ENCODE measurements at regions not wholly inside any gene's neighbourhood (a gene's known extent, or its start where the extent isn't known, plus 50 kb on each side); places are given as distances from the start of the nearest gene placed in this dataset.

DNA sequence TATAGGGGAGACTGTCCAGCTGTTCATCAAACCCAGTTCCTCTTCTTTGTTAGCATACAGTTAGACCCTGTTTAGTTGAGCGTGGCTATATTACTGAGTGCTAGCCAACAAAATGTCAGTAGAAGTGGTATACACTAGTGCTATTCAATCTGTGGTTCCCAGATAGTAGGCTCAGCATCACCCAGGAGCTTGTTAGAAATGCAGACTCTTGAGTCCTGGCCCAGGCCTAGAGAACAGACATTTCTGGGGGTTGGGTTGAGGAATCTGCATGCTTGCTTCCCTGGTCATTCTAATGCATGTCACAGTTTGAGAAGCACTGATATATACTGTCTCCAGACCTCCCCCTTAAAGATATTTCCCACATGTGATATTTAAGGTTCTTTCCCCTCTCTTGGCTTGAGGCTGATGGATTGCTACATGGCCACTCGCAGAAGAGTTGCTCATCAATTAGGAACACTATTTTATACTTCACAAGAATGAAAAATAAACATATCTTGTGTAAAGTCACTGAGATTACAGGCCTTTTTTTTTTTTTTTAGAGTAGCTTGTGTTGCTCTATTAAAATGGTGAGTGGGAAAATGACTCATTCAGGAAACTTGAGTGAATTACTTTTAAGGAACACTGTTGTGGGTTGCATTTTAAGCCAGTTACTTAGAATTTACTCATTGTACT, 289.0 kb downstream of the STIM2 start:
- DNase-seq (ENCODE audit: extremely low read depth, insufficient read length) = no peak
- H3K36me3 ChIP-seq (ENCODE audit: control insufficient read depth, insufficient read depth, low read length) = no peaks in the 10 kb centered on the region
- H3K27me3 ChIP-seq (replicated peaks; ENCODE audit: control insufficient read depth, insufficient read depth, low read length) = no peaks in the 10 kb centered on the region
- no peak overlapping the region for H3K4me3 ChIP-seq (replicated peaks; ENCODE audit: low read depth, low read length)
- no peak for TF ChIP-seq CTCF (IDR thresholded peaks at IDR 0.05; ENCODE audit: insufficient read depth, low read length, poor library complexity, severe bottlenecking)

DNA sequence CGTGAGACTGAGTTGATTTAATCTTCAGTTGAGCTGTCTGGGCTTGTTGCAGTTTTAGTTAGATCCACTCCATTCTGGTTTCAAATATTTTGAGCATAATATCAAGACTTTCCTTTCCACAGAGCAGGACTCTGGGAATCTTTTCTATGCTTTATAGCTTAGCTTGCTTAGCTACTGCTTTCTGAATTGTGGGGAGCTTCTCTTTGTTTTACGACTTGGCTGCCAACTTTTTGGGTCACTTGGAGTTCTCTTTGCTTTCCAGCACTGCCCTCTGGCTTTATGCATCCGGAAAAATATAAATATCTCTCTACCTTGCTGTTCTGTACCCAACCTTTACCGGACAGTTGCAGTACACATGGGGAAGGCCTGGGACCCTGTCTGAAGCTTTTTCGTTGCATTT, 292.1 kb downstream of the STIM2 start:
- Histone ChIP-seq H3K36me3 (ENCODE audit: control insufficient read depth, insufficient read depth, low read length) (no peaks in the 10 kb centered on the region), H3K27me3 (replicated peaks; ENCODE audit: control insufficient read depth, insufficient read depth, low read length) (no peaks in the 10 kb centered on the region), H3K4me3 (replicated peaks; ENCODE audit: low read depth, low read length) (no peak overlapping the region)
- TF ChIP-seq CTCF (IDR thresholded peaks at IDR 0.05; ENCODE audit: insufficient read depth, low read length, poor library complexity, severe bottlenecking) = no peak
- no peak for DNase-seq (ENCODE audit: extremely low read depth, insufficient read length)

- Histone ChIP-seq H3K4me3 (replicated peaks; ENCODE audit: low read depth, low read length) (no peak overlapping the region), H3K36me3 (ENCODE audit: control insufficient read depth, insufficient read depth, low read length) (no peaks in the 10 kb centered on the region), H3K27me3 (replicated peaks; ENCODE audit: control insufficient read depth, insufficient read depth, low read length) (no peaks in the 10 kb centered on the region)
- no peak for DNase-seq (ENCODE audit: extremely low read depth, insufficient read length)
- no peak for TF ChIP-seq CTCF (IDR thresholded peaks at IDR 0.05; ENCODE audit: insufficient read depth, low read length, poor library complexity, severe bottlenecking)
Measured at GRCh38 chr4:27154706-27155105, 294.1 kb downstream of the STIM2 start.

DNA sequence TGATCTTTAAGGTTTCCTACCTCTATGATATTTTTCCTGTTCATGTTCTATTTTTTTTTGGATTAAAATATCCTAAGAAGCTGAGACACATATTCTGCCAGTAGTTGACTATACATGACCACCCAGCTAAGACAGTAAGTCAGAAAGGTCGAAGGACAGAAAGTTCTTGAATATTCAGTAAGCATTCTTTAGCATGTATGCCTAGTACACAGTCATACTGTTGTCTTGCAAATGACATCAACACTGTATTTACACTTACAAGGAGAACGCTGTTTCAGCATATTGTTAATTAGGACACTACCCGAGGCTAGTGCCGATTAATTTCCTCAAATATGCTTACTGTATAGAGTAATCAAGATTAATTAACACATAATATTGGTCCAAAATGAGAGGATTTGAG, 300.6 kb downstream of the STIM2 start:
- H3K27me3 ChIP-seq (replicated peaks; ENCODE audit: control insufficient read depth, insufficient read depth, low read length) = no peaks in the 10 kb centered on the region
- no peak for TF ChIP-seq CTCF (IDR thresholded peaks at IDR 0.05; ENCODE audit: insufficient read depth, low read length, poor library complexity, severe bottlenecking)
- DNase-seq (ENCODE audit: extremely low read depth, insufficient read length) = no peak
- H3K4me3 ChIP-seq (replicated peaks; ENCODE audit: low read depth, low read length) = no peak overlapping the region
- H3K36me3 ChIP-seq (ENCODE audit: control insufficient read depth, insufficient read depth, low read length) = no peaks in the 10 kb centered on the region

DNA sequence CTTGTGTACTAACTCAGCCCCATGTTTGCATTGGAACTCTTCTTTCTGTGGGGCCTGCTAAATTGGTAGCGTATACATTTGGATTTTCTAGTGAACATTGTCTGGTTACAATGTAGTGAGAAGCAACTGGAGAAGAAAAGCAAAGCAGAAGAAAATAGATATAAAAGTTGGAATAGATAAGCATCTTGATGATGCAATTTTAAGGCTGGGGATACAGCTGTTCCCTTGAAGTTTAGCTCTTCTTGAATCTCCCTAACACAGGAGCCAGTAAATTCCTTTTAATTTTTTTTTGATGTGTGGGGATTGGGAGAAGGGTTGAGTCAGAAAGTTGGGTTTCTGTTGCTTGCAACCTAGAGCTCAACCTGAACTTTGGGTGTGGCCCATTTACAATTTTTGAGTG, 308.1 kb downstream of the STIM2 start:
- DNase-seq (ENCODE audit: extremely low read depth, insufficient read length) = no peak
- no peak for TF ChIP-seq CTCF (IDR thresholded peaks at IDR 0.05; ENCODE audit: insufficient read depth, low read length, poor library complexity, severe bottlenecking)
- Histone ChIP-seq H3K4me3 (replicated peaks; ENCODE audit: low read depth, low read length) (no peak overlapping the region), H3K36me3 (ENCODE audit: control insufficient read depth, insufficient read depth, low read length) (no peaks in the 10 kb centered on the region), H3K27me3 (replicated peaks; ENCODE audit: control insufficient read depth, insufficient read depth, low read length) (no peaks in the 10 kb centered on the region)

- Histone ChIP-seq H3K27me3 (replicated peaks; ENCODE audit: control insufficient read depth, insufficient read depth, low read length) (no peaks in the 10 kb centered on the region), H3K36me3 (ENCODE audit: control insufficient read depth, insufficient read depth, low read length) (no peaks in the 10 kb centered on the region), H3K4me3 (replicated peaks; ENCODE audit: low read depth, low read length) (no peak overlapping the region)
- TF ChIP-seq CTCF (IDR thresholded peaks at IDR 0.05; ENCODE audit: insufficient read depth, low read length, poor library complexity, severe bottlenecking) = no peak
- DNase-seq (ENCODE audit: extremely low read depth, insufficient read length) = no peak
Measured at GRCh38 chr4:27173280-27173679, 312.6 kb downstream of the STIM2 start.
